SK-N-SH treated with all-trans-retinoic acid at 6 μM for 48 hours (cell line): ENCODE measurements at regions not wholly inside any gene's neighbourhood (a gene's known extent, or its start where the extent isn't known, plus 50 kb on each side); places are given as distances from the start of the nearest gene placed in this dataset.
A peak's percentile ranks its signal among the peaks of the same experiment; 100 is the strongest.

Experiments used
- ATAC-seq: fragments of 200-7000 bp; cut with Tn5 transposase; 3 replicates; pipeline ENCODE4 v1.9.1; 2020; ENCODE audit warnings: mild to moderate bottlenecking, moderate library complexity
- ARNTL ChIP-seq: fragments of 450-650 bp; formaldehyde crosslinking; IDR thresholded peaks from 2 replicates; pipeline ENCODE4 v1.5.0; 2020; ENCODE audit warnings: low read depth, mild to moderate bottlenecking, moderate library complexity, borderline replicate concordance
- BACH2 ChIP-seq: fragments of 250-450 bp; sonication (Bioruptor Pico); IDR thresholded peaks from 2 replicates; pipeline ENCODE4 v1.9.0; 2021; ENCODE audit warnings: mild to moderate bottlenecking, borderline replicate concordance
- CREB5 ChIP-seq: fragments of 250-450 bp; sonication (Bioruptor Pico); IDR thresholded peaks from 2 replicates; pipeline ENCODE4 v1.5.1; 2020; ENCODE audit warnings: low read depth, mild to moderate bottlenecking, moderate library complexity
- CSDC2 ChIP-seq: fragments of 250-450 bp; sonication (Bioruptor Pico); IDR thresholded peaks from 2 replicates; pipeline ENCODE4 v1.5.0; 2020; ENCODE audit warnings: mild to moderate bottlenecking, moderate library complexity
- CSRNP3 ChIP-seq: fragments of 250-450 bp; sonication (Bioruptor Pico); IDR thresholded peaks from 2 replicates; pipeline ENCODE4 v1.5.1; 2021; ENCODE audit warnings: mild to moderate bottlenecking, moderate library complexity
- ESRRG ChIP-seq: fragments of 250-450 bp; sonication (Bioruptor Pico); IDR thresholded peaks from 2 replicates; pipeline ENCODE4 v1.6.1; 2021; ENCODE audit warnings: mild to moderate bottlenecking
- GLIS3 ChIP-seq: fragments of 250-450 bp; sonication (Bioruptor Pico); IDR thresholded peaks from 2 replicates; pipeline ENCODE4 v1.5.0; 2020; ENCODE audit warnings: mild to moderate bottlenecking, moderate library complexity
- ISL1 ChIP-seq: fragments of 250-450 bp; sonication (Bioruptor Pico); IDR thresholded peaks from 2 replicates; pipeline ENCODE4 v2.1.2; 2022; ENCODE audit warnings: mild to moderate bottlenecking, moderate library complexity
- OSR1 ChIP-seq: fragments of 250-450 bp; sonication (Bioruptor Pico); IDR thresholded peaks from 2 replicates; pipeline ENCODE4 v1.8.0; 2022; ENCODE audit warnings: moderate library complexity, mild to moderate bottlenecking, inconsistent platforms
- PATZ1 ChIP-seq: fragments of 250-450 bp; sonication (Bioruptor Pico); IDR thresholded peaks from 2 replicates; pipeline ENCODE4 v1.8.0; 2020; ENCODE audit warnings: mild to moderate bottlenecking, moderate library complexity, borderline replicate concordance
- POU6F1 ChIP-seq: fragments of 250-450 bp; sonication (Bioruptor Pico); IDR thresholded peaks from 2 replicates; pipeline ENCODE4 v1.8.0; 2021; ENCODE audit warnings: low read depth, mild to moderate bottlenecking, moderate library complexity, borderline replicate concordance
- PPARA ChIP-seq: fragments of 250-450 bp; sonication (Bioruptor Pico); IDR thresholded peaks from 2 replicates; pipeline ENCODE4 v1.5.0; 2020; ENCODE audit warnings: mild to moderate bottlenecking, borderline replicate concordance
- RARB ChIP-seq: fragments of 250-450 bp; sonication (Bioruptor Pico); IDR thresholded peaks from 2 replicates; pipeline ENCODE4 v1.8.0; 2021; ENCODE audit warnings: mild to moderate bottlenecking, moderate library complexity
- SNAI2 ChIP-seq: fragments of 250-450 bp; sonication (Bioruptor Pico); IDR thresholded peaks from 2 replicates; pipeline ENCODE4 v1.5.0; 2020; ENCODE audit warnings: mild to moderate bottlenecking, moderate library complexity
- TCF4 ChIP-seq: fragments of 250-450 bp; sonication (Bioruptor Pico); IDR thresholded peaks from 2 replicates; pipeline ENCODE4 v1.8.0; 2021; ENCODE audit warnings: mild to moderate bottlenecking, moderate library complexity, borderline replicate concordance
- TOX ChIP-seq: fragments of 250-450 bp; sonication (Bioruptor Pico); IDR thresholded peaks from 2 replicates; pipeline ENCODE4 v1.8.0; 2021; ENCODE audit warnings: mild to moderate bottlenecking, moderate library complexity, borderline replicate concordance
- TSHZ2 ChIP-seq: fragments of 250-450 bp; sonication (Bioruptor Pico); IDR thresholded peaks from 2 replicates; pipeline ENCODE4 v1.5.0; 2020; ENCODE audit warnings: mild to moderate bottlenecking, moderate library complexity
- ZC3H10 ChIP-seq: fragments of 250-450 bp; sonication (Bioruptor Pico); IDR thresholded peaks from 2 replicates; pipeline ENCODE4 v1.5.1; 2021; ENCODE audit warnings: mild to moderate bottlenecking, moderate library complexity
- ZFP3 ChIP-seq: fragments of 250-450 bp; sonication (Bioruptor Pico); IDR thresholded peaks from 2 replicates; pipeline ENCODE4 v1.5.0; 2020; ENCODE audit warnings: mild to moderate bottlenecking, moderate library complexity
- ZFP30 ChIP-seq: fragments of 450-650 bp; formaldehyde crosslinking; IDR thresholded peaks from 2 replicates; pipeline ENCODE4 v1.5.0; 2022; ENCODE audit warnings: mild to moderate bottlenecking, moderate library complexity
- ZNF565 ChIP-seq: fragments of 450-650 bp; formaldehyde crosslinking; conservative IDR thresholded peaks from 2 replicates; pipeline ENCODE4 v1.5.0; 2020; ENCODE audit warnings: low read depth, mild to moderate bottlenecking, moderate library complexity
- ZNF8 ChIP-seq: fragments of 450-650 bp; formaldehyde crosslinking; IDR thresholded peaks from 2 replicates; pipeline ENCODE4 v1.5.0; 2020; ENCODE audit warnings: mild to moderate bottlenecking, moderate library complexity

GRCh38 chr13:47803131-47803530 lies 197.9 kb downstream of the SUCLA2 start:
- TF ChIP-seq CSRNP3 (CRISPR knock-in tag), result no peak
- TF ChIP-seq OSR1, result no peak
- TF ChIP-seq ESRRG (CRISPR knock-in tag), result no peak
- TF ChIP-seq CREB5 (CRISPR knock-in tag), result no peak
- no peak for TF ChIP-seq SNAI2
- no peak for TF ChIP-seq CSDC2 (CRISPR knock-in tag)
- TF ChIP-seq ZNF565 (CRISPR knock-in tag), result no peak
- no peak for TF ChIP-seq RARB (CRISPR knock-in tag)
- no peak for TF ChIP-seq BACH2 (CRISPR knock-in tag)
- no peak for TF ChIP-seq TCF4
- TF ChIP-seq ZC3H10 (CRISPR knock-in tag), result no peak
- no peak for TF ChIP-seq ISL1 (CRISPR knock-in tag)
- TF ChIP-seq ZFP30 (CRISPR knock-in tag), result no peak
- no peak for TF ChIP-seq ZFP3
- no peak for TF ChIP-seq POU6F1 (CRISPR knock-in tag)
- TF ChIP-seq TOX (CRISPR knock-in tag), result no peak
- no peak for TF ChIP-seq ARNTL (CRISPR knock-in tag)
- no peak for ATAC-seq

GRCh38 chr13:47801555-47801954 lies 199.5 kb downstream of the SUCLA2 start:
- ATAC-seq, result no peak
- no peak for TF ChIP-seq BACH2 (CRISPR knock-in tag)
- TF ChIP-seq GLIS3 (CRISPR knock-in tag), result no peak
- no peak for TF ChIP-seq TOX (CRISPR knock-in tag)
- TF ChIP-seq ARNTL (CRISPR knock-in tag), result no peak
- no peak for TF ChIP-seq ESRRG (CRISPR knock-in tag)

GRCh38 chr13:47800593-47800992 lies 200.5 kb downstream of the SUCLA2 start:
- TF ChIP-seq POU6F1 (CRISPR knock-in tag) (no peak), RARB (CRISPR knock-in tag) (no peak), ZFP3 (no peak), TCF4 (no peak), CSDC2 (CRISPR knock-in tag) (no peak), ZFP30 (CRISPR knock-in tag) (no peak)
- TF ChIP-seq, all 23 proteins: peak for 0
- ATAC-seq, result no peak

GRCh38 chr13:47798906-47799305 lies 202.2 kb downstream of the SUCLA2 start:
- peak; percentile 83 for ATAC-seq
- TF ChIP-seq ISL1 (CRISPR knock-in tag) (no peak), PPARA (CRISPR knock-in tag) (no peak), TCF4 (no peak), TSHZ2 (no peak), TOX (CRISPR knock-in tag) (no peak), ZFP3 (no peak), ESRRG (CRISPR knock-in tag) (no peak), ARNTL (CRISPR knock-in tag) (no peak), OSR1 (no peak), PATZ1 (CRISPR knock-in tag) (no peak), ZFP30 (CRISPR knock-in tag) (no peak), GLIS3 (CRISPR knock-in tag) (no peak), SNAI2 (no peak), POU6F1 (CRISPR knock-in tag) (no peak), RARB (CRISPR knock-in tag) (no peak), CSDC2 (CRISPR knock-in tag) (no peak), ZNF565 (CRISPR knock-in tag) (no peak), ZNF8 (CRISPR knock-in tag) (no peak), ZC3H10 (CRISPR knock-in tag) (no peak)
